ENCODE measurements at regions not wholly inside any gene's neighbourhood (a gene's known extent, or its start where the extent isn't known, plus 50 kb on each side); places are given as distances from the start of the nearest gene placed in this dataset.

DNA sequence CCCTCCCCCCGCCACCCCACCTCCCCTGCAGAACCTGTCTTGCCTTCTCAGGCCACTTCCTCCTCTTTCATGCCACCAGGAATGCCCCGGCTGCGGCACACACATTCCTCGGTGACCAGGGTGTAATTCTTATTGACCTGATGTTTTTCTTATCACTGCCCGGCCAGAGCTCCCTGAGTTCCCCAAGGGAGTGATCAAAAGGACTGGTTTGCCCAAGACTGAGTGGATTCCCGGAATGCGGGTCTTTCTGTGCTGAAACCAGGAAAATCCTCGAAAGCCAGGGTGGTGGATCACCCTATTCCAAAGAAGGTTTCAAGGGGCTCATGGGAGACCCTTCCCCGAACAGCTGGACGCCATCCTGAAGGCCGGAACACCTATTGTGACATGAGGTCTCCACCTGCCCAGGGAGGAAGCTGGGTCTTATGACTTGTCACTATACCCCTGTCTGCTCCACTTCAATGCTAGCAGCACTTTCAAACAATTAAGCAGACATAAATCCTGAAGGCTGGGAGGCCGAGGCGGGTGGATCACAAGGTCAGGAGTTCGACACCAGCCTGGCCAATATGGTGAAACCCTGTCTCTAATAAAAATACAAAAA lies 53.0 kb upstream of the RPL38 start:
- Histone ChIP-seq H3K4me2 (ENCODE audit: low read length) (no peak overlapping the region), H3K4me1 (ENCODE audit: control insufficient read depth in 1 of 2, insufficient read depth in 2 of 2, low read length in 2 of 2) (peaks cover 10 to 19% of the 10 kb centered on the region in 2 experiments), H3K36me3 (ENCODE audit: control insufficient read depth in 1 of 2, insufficient read depth in 2 of 2, low read length in 2 of 2) (no peaks in the 10 kb centered on the region), H3K27me3 (ENCODE audit: insufficient read depth, low read length) (peaks cover 3% of the 10 kb centered on the region; the same call in 1 of the 2 replicates), H3K27ac (ENCODE audit: low read depth, low read length) (no peak overlapping the region), H3K9ac (ENCODE audit: low read length) (no peak overlapping the region), H4K20me1 (ENCODE audit: insufficient read depth) (no peaks in the 10 kb centered on the region), H2AFZ (ENCODE audit: low read depth, low read length, poor library complexity, severe bottlenecking) (no peak overlapping the region), H3K9me3 (ENCODE audit: control insufficient read depth in 1 of 2, insufficient read depth in 1 of 2, low read depth in 1 of 2, low read length in 2 of 2) (no peaks in the 10 kb centered on the region), H3K9me2 (ENCODE audit: insufficient read depth) (no peaks in the 10 kb centered on the region), H3K4me3 (replicated peaks in 1 of 2; ENCODE audit: low read depth in 1 of 2, low read length in 2 of 2) (no peak overlapping the region), H3K79me2 (ENCODE audit: insufficient read depth, low read length) (no peaks in the 10 kb centered on the region)
- ChIA-PET POLR2A (no interaction called here), RAD21 (ENCODE audit: low non-redundant PET in 1 of 2, low total read pairs in 2 of 2, uncharacterized antibody in 2 of 2, unreplicated experiment in 2 of 2) (no interaction called here), CTCF (no interaction called here)
- ATAC-seq (no peak), DNase-seq (ENCODE audit: low read depth, low spot score) (no peak)
- BruUV-seq (replicated peaks), result no TSS peak
- intact Hi-C loops (cut with micrococcal nuclease), result no loop called here
- TF ChIP-seq FOSL1 (IDR thresholded peaks at IDR 0.05; ENCODE audit: low read depth) (no peak), ELF1 (IDR thresholded peaks at IDR 0.05; ENCODE audit: borderline replicate concordance, low read depth) (no peak), ZBTB33 (IDR thresholded peaks at IDR 0.05; ENCODE audit: extremely low read depth, insufficient replicate concordance, low read length) (no peak), TCF7L2 (IDR thresholded peaks at IDR 0.05; ENCODE audit: borderline replicate concordance, extremely low read depth, insufficient read depth, insufficient read length) (no peak), ZNF274 (IDR thresholded peaks at IDR 0.05; ENCODE audit: low read depth, low read length) (no peak), JUND (IDR thresholded peaks at IDR 0.05) (no peak), ZFX (IDR thresholded peaks at IDR 0.05) (no peak), POLR2A (IDR thresholded peaks at IDR 0.05; ENCODE audit: borderline replicate concordance, extremely low read depth, insufficient read depth, insufficient read length) (no peak), YY1 (IDR thresholded peaks at IDR 0.05; ENCODE audit: extremely low read depth, insufficient replicate concordance, low read depth, low read length) (no peak)

All from HCT116 (cell line).